HepG2 (cell line): ENCODE measurements at regions not wholly inside any gene's neighbourhood (a gene's known extent, or its start where the extent isn't known, plus 50 kb on each side); places are given as distances from the start of the nearest gene placed in this dataset.

Experiments
- ATAC-seq: fragments of 200-7000 bp; cut with Tn5 transposase; 3 replicates; pipeline ENCODE4 v1.9.1; 2020; ENCODE audit warnings: mild to moderate bottlenecking, moderate library complexity
- BruUV-seq: library from RNA; stranded (reverse); fragments of 400-500 nt; replicated peaks from 2 replicates; lab custom pipeline; 2021; lab: Mats Ljungman, UMichigan
- CTCF ChIA-PET: fragments of 300-600 bp; formaldehyde crosslinking; extraction: SDS; loops from one replicate; lab custom pipeline; 2021; ENCODE audit warnings: low total read pairs, inconsistent platforms, low intra/inter-chr PET ratio; lab: Yijun Ruan, JAX
- POLR2A ChIA-PET: fragments of 350-600 bp; sonication (Branson Sonifier 250); formaldehyde crosslinking; loops from one replicate; lab custom pipeline; 2020; ENCODE audit warnings: antibody characterized with exemption, inconsistent platforms; lab: Yijun Ruan, JAX
- DNase-seq: peaks from one replicate; pipeline ENCODE4 v3.0.0-alpha.2; 2015; ENCODE audit warnings: low spot score
- FAIRE-seq: peaks from 3 replicates; lab custom pipeline; 2011; peaks lifted over from hg19 to GRCh38; lab: Jason Lieb, UNC
- H2AFZ ChIP-seq: one replicate; pipeline ENCODE4 v1.6.1; 2011; ENCODE audit warnings: low read length, inconsistent platforms
- H3K27ac ChIP-seq: fragments of 300-600 bp; 3 replicates; pipeline ENCODE4 v1.8.0; 2011; ENCODE audit warnings: mixed run types, mild to moderate bottlenecking, mixed read lengths, low read length, inconsistent platforms; ENCODE audit not compliant: insufficient read depth; ENCODE audit errors: extremely low read length
- H3K27me3 ChIP-seq, 2 experiments: fragments of 200-600 bp in 1 of 2; 2 replicates in 1 of 2; 3 replicates in 1 of 2; pipeline versions ENCODE4 v1.6.0 to v1.8.0; 2011; ENCODE audit warnings: low read length in 2 of 2, mild to moderate bottlenecking in 2 of 2, moderate library complexity in 2 of 2, inconsistent platforms in 1 of 2; ENCODE audit not compliant: insufficient read depth in 2 of 2, control insufficient read depth in 1 of 2
- H3K36me3 ChIP-seq, 2 experiments: fragments of 200-600 bp in 1 of 2; replicated peaks in 1 of 2; 2 replicates in 1 of 2; 3 replicates in 1 of 2; pipeline versions ENCODE4 v1.5.1 to v1.8.0; 2011; ENCODE audit warnings: low read length in 2 of 2, inconsistent platforms in 1 of 2; ENCODE audit not compliant: insufficient read depth in 2 of 2, control insufficient read depth in 1 of 2
- H3K4me1 ChIP-seq: 2 replicates; pipeline ENCODE4 v1.5.1; 2012; ENCODE audit warnings: low read length, inconsistent platforms; ENCODE audit not compliant: insufficient read depth
- H3K4me2 ChIP-seq: 2 replicates; pipeline ENCODE4 v1.6.0; 2011; ENCODE audit warnings: low read depth, low read length, inconsistent platforms
- H3K4me3 ChIP-seq, 3 experiments: fragments of 200-600 bp in 1 of 3; sonication (generic), shearing (Covaris generic) in 1 of 3; replicated peaks in 1 of 3; 2 replicates each; pipeline ENCODE4 v1.5.1; 2011 to 2016; ENCODE audit warnings: low read length in 3 of 3, inconsistent platforms in 2 of 3, low read depth in 2 of 3, mild to moderate bottlenecking in 2 of 3, control low read depth in 1 of 3, mixed read lengths in 1 of 3; ENCODE audit not compliant: insufficient read depth in 1 of 3
- H3K79me2 ChIP-seq: one replicate; pipeline ENCODE4 v1.6.1; 2011; ENCODE audit warnings: low read length, inconsistent platforms; ENCODE audit not compliant: insufficient read depth
- H3K9ac ChIP-seq: 2 replicates; pipeline ENCODE4 v1.6.0; 2011; ENCODE audit warnings: mild to moderate bottlenecking, low read depth, low read length, inconsistent platforms; ENCODE audit not compliant: insufficient read depth
- H3K9me3 ChIP-seq: 2 replicates; pipeline ENCODE4 v1.5.1; 2012; ENCODE audit warnings: mild to moderate bottlenecking, low read length
- H4K20me1 ChIP-seq: 2 replicates; pipeline ENCODE4 v1.6.0; 2011; ENCODE audit warnings: inconsistent platforms, mild to moderate bottlenecking, low read length, moderate library complexity; ENCODE audit not compliant: insufficient read depth
- EED ChIP-seq: sonication (generic); formaldehyde crosslinking; IDR thresholded peaks from 2 replicates; pipeline ENCODE4 v1.5.0; 2020; ENCODE audit warnings: mild to moderate bottlenecking, missing genetic modification reagents
- JARID2 ChIP-seq: sonication (generic); formaldehyde crosslinking; IDR thresholded peaks from 2 replicates; pipeline ENCODE4 v1.8.1; 2023; ENCODE audit warnings: missing genetic modification reagents, inconsistent platforms; ENCODE audit not compliant: insufficient replicate concordance
- JDP2 ChIP-seq: sonication (generic); formaldehyde crosslinking; IDR thresholded peaks from 2 replicates; pipeline ENCODE4 v1.8.1; 2022; ENCODE audit warnings: missing genetic modification reagents, borderline replicate concordance
- MATR3 ChIP-seq: sonication (generic); formaldehyde crosslinking; IDR thresholded peaks from 2 replicates; pipeline ENCODE4 v1.4.0; 2020; ENCODE audit warnings: missing genetic modification reagents
- MAZ ChIP-seq, 2 experiments: sonication (generic) in 1 of 2; formaldehyde crosslinking in 1 of 2; IDR thresholded peaks; 2 replicates each; pipeline versions ENCODE4 v1.5.0 to v1.6.1; 2012 to 2020; ENCODE audit warnings: low read depth in 2 of 2, mild to moderate bottlenecking in 2 of 2, borderline replicate concordance in 1 of 2, improper control_type of control experiment in 1 of 2, low read length in 1 of 2, missing genetic modification reagents in 1 of 2, moderate library complexity in 1 of 2
- NFE2L1 ChIP-seq: sonication (generic); formaldehyde crosslinking; IDR thresholded peaks from 2 replicates; pipeline ENCODE4 v1.4.0; 2020; ENCODE audit warnings: missing genetic modification reagents, mild to moderate bottlenecking, borderline replicate concordance
- NR2F6 ChIP-seq, 2 experiments: IDR thresholded peaks; 2 replicates each; pipeline ENCODE4 v1.6.1; 2016; ENCODE audit warnings: antibody characterized with exemption in 1 of 2, mild to moderate bottlenecking in 1 of 2
- TAF15 ChIP-seq: fragments of 200-400 bp; formaldehyde crosslinking; IDR thresholded peaks from one replicate; pipeline ENCODE4 v1.6.1; 2018; ENCODE audit warnings: mild to moderate bottlenecking, low read depth, low read length; ENCODE audit not compliant: poor library complexity, severe bottlenecking
- ZFP37 ChIP-seq: sonication (generic); formaldehyde crosslinking; IDR thresholded peaks from 2 replicates; pipeline ENCODE4 v1.4.0; 2020; ENCODE audit warnings: missing genetic modification reagents, borderline replicate concordance
- ZNF879 ChIP-seq: sonication (generic); formaldehyde crosslinking; IDR thresholded peaks from 2 replicates; pipeline ENCODE4 v1.8.1; 2023; ENCODE audit warnings: missing genetic modification reagents
- WGBS: methylation state at CpG from one replicate; pipeline ENCODE4 v1.1.6; 2017; ENCODE audit warnings: low lambda C conversion rate; 5-methylcytosine and 5-hydroxymethylcytosine counted together
- in situ Hi-C: cut with HindIII; loops from 2 replicates; pipeline ENCODE4 v1.10.0; 2017; ENCODE audit warnings: low pct_unique_long_range_greater_than_20kb; ENCODE audit not compliant: extremely low pct_ligation_motif_present
- intact Hi-C: fragments of 100-400 bp; cut with micrococcal nuclease; formaldehyde crosslinking; loops from one replicate; pipeline ENCODE4 v1.10.0; 2022; ENCODE audit not compliant: unreplicated experiment
- TF ChIP-seq, protein P1 (sequence below): IDR thresholded peaks from 2 replicates; pipeline ENCODE4 v1.6.1; 2016; ENCODE audit warnings: low read depth, borderline replicate concordance
- TF ChIP-seq, protein P2 (sequence below): sonication (generic); formaldehyde crosslinking; IDR thresholded peaks from 2 replicates; pipeline ENCODE4 v1.5.0; 2020; ENCODE audit warnings: mild to moderate bottlenecking, missing genetic modification reagents, borderline replicate concordance
- TF ChIP-seq, protein P3 (sequence below): sonication (generic); formaldehyde crosslinking; conservative IDR thresholded peaks from 2 replicates; pipeline ENCODE4 v1.4.0; 2020; ENCODE audit warnings: missing genetic modification reagents
- TF ChIP-seq, protein P4 (sequence below): sonication (generic); formaldehyde crosslinking; IDR thresholded peaks from 2 replicates; pipeline ENCODE4 v1.5.0; 2020; ENCODE audit warnings: missing genetic modification reagents

DNA sequence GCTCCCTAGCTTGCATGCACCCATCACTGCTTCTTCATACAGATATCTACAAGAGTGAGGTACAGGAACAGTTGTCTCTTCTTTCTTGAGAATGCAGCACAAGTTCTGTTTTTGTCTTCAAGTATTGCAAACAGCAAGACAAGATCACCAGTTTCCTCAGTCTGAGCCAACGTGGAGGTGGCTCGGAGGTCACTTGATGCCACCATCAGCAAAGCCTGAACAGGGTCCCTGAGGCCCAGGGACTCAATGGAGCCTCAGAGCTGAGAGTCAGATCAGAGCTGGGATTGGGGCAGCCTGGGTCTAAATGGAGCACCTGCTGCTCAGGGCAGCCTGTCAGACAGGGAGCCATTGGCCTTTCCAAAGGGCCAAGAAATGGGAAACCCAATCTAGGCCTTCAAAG is 290.7 kb upstream of the ID2 start:
- no peaks in the 10 kb centered on the region for H4K20me1 ChIP-seq
- no peak overlapping the region for H2AFZ ChIP-seq
- no peak overlapping the region for H3K4me2 ChIP-seq
- no peak overlapping the region for H3K4me3 ChIP-seq
- DNase-seq (no peak), FAIRE-seq (no peak), ATAC-seq (no peak)
- peaks cover 7% of the 10 kb centered on the region; the same call in 1 of the 2 replicates for H3K4me1 ChIP-seq
- H3K36me3 ChIP-seq: no peaks in the 10 kb centered on the region
- peaks cover 4% of the 10 kb centered on the region; the same call in 1 of the 2 replicates for H3K9me3 ChIP-seq
- no peaks in the 10 kb centered on the region for H3K79me2 ChIP-seq
- whole genome bisulfite sequencing: 24% methylated on average over 2 of the region's 2 CpGs
- no peak overlapping the region for H3K27ac ChIP-seq
- H3K9ac ChIP-seq: no peak overlapping the region
- intact Hi-C loops: no loop called here
- ChIA-PET CTCF (no interaction called here), POLR2A (no interaction called here)
- no TSS peak for BruUV-seq
- in situ Hi-C loops: no loop called here
- peaks cover 0 to 15% of the 10 kb centered on the region in 2 experiments; a peak in 2 of 5 replicates for H3K27me3 ChIP-seq
- TF ChIP-seq EED: no peak
- TF ChIP-seq, protein P1, sequence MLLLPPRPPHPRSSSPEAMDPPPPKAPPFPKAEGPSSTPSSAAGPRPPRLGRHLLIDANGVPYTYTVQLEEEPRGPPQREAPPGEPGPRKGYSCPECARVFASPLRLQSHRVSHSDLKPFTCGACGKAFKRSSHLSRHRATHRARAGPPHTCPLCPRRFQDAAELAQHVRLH (CRISPR knock-in tag): no peak
- TF ChIP-seq, protein P2, sequence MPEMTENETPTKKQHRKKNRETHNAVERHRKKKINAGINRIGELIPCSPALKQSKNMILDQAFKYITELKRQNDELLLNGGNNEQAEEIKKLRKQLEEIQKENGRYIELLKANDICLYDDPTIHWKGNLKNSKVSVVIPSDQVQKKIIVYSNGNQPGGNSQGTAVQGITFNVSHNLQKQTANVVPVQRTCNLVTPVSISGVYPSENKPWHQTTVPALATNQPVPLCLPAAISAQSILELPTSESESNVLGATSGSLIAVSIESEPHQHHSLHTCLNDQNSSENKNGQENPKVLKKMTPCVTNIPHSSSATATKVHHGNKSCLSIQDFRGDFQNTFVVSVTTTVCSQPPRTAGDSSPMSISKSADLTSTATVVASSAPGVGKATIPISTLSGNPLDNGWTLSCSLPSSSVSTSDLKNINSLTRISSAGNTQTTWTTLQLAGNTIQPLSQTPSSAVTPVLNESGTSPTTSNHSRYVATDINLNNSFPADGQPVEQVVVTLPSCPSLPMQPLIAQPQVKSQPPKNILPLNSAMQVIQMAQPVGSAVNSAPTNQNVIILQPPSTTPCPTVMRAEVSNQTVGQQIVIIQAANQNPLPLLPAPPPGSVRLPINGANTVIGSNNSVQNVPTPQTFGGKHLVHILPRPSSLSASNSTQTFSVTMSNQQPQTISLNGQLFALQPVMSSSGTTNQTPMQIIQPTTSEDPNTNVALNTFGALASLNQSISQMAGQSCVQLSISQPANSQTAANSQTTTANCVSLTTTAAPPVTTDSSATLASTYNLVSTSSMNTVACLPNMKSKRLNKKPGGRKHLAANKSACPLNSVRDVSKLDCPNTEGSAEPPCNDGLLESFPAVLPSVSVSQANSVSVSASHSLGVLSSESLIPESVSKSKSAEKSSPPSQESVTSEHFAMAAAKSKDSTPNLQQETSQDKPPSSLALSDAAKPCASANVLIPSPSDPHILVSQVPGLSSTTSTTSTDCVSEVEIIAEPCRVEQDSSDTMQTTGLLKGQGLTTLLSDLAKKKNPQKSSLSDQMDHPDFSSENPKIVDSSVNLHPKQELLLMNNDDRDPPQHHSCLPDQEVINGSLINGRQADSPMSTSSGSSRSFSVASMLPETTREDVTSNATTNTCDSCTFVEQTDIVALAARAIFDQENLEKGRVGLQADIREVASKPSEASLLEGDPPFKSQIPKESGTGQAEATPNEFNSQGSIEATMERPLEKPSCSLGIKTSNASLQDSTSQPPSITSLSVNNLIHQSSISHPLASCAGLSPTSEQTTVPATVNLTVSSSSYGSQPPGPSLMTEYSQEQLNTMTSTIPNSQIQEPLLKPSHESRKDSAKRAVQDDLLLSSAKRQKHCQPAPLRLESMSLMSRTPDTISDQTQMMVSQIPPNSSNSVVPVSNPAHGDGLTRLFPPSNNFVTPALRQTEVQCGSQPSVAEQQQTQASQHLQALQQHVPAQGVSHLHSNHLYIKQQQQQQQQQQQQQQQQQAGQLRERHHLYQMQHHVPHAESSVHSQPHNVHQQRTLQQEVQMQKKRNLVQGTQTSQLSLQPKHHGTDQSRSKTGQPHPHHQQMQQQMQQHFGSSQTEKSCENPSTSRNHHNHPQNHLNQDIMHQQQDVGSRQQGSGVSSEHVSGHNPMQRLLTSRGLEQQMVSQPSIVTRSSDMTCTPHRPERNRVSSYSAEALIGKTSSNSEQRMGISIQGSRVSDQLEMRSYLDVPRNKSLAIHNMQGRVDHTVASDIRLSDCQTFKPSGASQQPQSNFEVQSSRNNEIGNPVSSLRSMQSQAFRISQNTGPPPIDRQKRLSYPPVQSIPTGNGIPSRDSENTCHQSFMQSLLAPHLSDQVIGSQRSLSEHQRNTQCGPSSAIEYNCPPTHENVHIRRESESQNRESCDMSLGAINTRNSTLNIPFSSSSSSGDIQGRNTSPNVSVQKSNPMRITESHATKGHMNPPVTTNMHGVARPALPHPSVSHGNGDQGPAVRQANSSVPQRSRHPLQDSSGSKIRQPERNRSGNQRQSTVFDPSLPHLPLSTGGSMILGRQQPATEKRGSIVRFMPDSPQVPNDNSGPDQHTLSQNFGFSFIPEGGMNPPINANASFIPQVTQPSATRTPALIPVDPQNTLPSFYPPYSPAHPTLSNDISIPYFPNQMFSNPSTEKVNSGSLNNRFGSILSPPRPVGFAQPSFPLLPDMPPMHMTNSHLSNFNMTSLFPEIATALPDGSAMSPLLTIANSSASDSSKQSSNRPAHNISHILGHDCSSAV (CRISPR knock-in tag): no peak
- no peak for TF ChIP-seq JDP2 (CRISPR knock-in tag)
- no peak for TF ChIP-seq TAF15
- TF ChIP-seq, protein P3, sequence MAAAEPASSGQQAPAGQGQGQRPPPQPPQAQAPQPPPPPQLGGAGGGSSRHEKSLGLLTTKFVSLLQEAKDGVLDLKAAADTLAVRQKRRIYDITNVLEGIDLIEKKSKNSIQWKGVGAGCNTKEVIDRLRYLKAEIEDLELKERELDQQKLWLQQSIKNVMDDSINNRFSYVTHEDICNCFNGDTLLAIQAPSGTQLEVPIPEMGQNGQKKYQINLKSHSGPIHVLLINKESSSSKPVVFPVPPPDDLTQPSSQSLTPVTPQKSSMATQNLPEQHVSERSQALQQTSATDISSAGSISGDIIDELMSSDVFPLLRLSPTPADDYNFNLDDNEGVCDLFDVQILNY: no peak
- TF ChIP-seq ZNF879 (CRISPR knock-in tag): no peak
- no peak for TF ChIP-seq NR2F6 (IDR thresholded peaks at IDR 0.05)
- TF ChIP-seq NR2F6 (CRISPR knock-in tag; IDR thresholded peaks at IDR 0.05): no peak
- no peak for TF ChIP-seq MATR3 (CRISPR knock-in tag)
- no peak for TF ChIP-seq NFE2L1
- TF ChIP-seq ZFP37 (CRISPR knock-in tag): no peak
- no peak for TF ChIP-seq JARID2
- TF ChIP-seq, protein P4, sequence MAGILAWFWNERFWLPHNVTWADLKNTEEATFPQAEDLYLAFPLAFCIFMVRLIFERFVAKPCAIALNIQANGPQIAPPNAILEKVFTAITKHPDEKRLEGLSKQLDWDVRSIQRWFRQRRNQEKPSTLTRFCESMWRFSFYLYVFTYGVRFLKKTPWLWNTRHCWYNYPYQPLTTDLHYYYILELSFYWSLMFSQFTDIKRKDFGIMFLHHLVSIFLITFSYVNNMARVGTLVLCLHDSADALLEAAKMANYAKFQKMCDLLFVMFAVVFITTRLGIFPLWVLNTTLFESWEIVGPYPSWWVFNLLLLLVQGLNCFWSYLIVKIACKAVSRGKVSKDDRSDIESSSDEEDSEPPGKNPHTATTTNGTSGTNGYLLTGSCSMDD (CRISPR knock-in tag): no peak
- TF ChIP-seq MAZ (IDR thresholded peaks at IDR 0.05; ENCODE audit: borderline replicate concordance, low read depth, low read length): no peak
- no peak for TF ChIP-seq MAZ (CRISPR knock-in tag; IDR thresholded peaks at IDR 0.05; ENCODE audit: low read depth)
